HL-60 (cell line): ENCODE measurements at regions not wholly inside any gene's neighbourhood (a gene's known extent, or its start where the extent isn't known, plus 50 kb on each side); places are given as distances from the start of the nearest gene placed in this dataset.

Experiments
- DNase-seq, 2 experiments: peaks; one replicate each; pipeline ENCODE4 v3.0.0-alpha.2; 2010 to 2020; ENCODE audit warnings: low read depth in 1 of 2, low spot score in 1 of 2
- H3K27ac ChIP-seq: fragments of 250-450 bp; sonication (Bioruptor Pico); replicated peaks from 2 replicates; pipeline ENCODE4 v1.5.1; 2020; ENCODE audit warnings: mild to moderate bottlenecking, moderate library complexity
- H3K27me3 ChIP-seq: fragments of 250-450 bp; sonication (Bioruptor Pico); 2 replicates; pipeline ENCODE4 v1.5.1; 2021; ENCODE audit warnings: mild to moderate bottlenecking, moderate library complexity; ENCODE audit not compliant: insufficient read depth, poor library complexity, severe bottlenecking
- H3K4me3 ChIP-seq: replicated peaks from 2 replicates; pipeline ENCODE4 v1.5.1; 2011; ENCODE audit warnings: mild to moderate bottlenecking, control low read depth, low read length; ENCODE audit not compliant: insufficient read depth
- GABPA ChIP-seq: IDR thresholded peaks from 2 replicates; pipeline ENCODE4 v1.6.1; 2012; ENCODE audit warnings: low read depth
- POLR2AphosphoS5 ChIP-seq: IDR thresholded peaks from 2 replicates; pipeline ENCODE4 v1.6.1; 2012; ENCODE audit warnings: low read depth
- REST ChIP-seq: IDR thresholded peaks from 2 replicates; pipeline ENCODE4 v1.6.1; 2012; ENCODE audit warnings: low read depth; ENCODE audit not compliant: insufficient replicate concordance
- SPI1 ChIP-seq: IDR thresholded peaks from 2 replicates; pipeline ENCODE4 v1.6.1; 2012; ENCODE audit warnings: low read depth, mild to moderate bottlenecking, borderline replicate concordance
- TF ChIP-seq, protein P1 (sequence below): IDR thresholded peaks from one replicate; pipeline ENCODE4 v1.5.1; 2011; ENCODE audit warnings: low read length, control low read depth, inconsistent platforms; ENCODE audit not compliant: insufficient read depth

DNA sequence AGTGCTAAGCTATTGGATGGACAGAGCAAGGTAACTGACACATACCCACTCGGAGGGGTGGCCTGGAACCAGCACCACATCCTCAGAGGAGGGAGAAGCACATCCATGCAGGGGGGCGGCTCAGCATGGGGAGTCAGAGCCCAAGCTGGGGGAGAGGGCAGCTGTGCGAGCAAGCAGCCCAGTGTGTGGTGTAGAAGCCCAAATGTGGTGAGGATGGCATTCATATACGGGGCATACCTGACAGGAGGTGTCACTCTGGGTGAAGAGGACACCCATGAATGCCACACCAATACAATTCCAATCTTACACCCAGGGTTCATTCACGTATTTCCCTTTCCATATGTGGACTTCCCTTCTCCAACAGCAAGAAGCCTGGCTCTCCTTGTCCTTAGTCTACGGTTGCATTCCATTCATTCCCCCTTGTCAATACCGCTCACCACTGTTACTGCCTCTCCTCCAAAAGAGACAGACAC, 58.7 kb upstream of the ACAN start:
- Histone ChIP-seq H3K4me3 (no peak overlapping the region), H3K27ac (no peak overlapping the region), H3K27me3 (no peaks in the 10 kb centered on the region)
- DNase-seq = no peak
- TF ChIP-seq POLR2AphosphoS5 (no peak), GABPA (no peak), REST (no peak), SPI1 (no peak)
- TF ChIP-seq, protein P1, sequence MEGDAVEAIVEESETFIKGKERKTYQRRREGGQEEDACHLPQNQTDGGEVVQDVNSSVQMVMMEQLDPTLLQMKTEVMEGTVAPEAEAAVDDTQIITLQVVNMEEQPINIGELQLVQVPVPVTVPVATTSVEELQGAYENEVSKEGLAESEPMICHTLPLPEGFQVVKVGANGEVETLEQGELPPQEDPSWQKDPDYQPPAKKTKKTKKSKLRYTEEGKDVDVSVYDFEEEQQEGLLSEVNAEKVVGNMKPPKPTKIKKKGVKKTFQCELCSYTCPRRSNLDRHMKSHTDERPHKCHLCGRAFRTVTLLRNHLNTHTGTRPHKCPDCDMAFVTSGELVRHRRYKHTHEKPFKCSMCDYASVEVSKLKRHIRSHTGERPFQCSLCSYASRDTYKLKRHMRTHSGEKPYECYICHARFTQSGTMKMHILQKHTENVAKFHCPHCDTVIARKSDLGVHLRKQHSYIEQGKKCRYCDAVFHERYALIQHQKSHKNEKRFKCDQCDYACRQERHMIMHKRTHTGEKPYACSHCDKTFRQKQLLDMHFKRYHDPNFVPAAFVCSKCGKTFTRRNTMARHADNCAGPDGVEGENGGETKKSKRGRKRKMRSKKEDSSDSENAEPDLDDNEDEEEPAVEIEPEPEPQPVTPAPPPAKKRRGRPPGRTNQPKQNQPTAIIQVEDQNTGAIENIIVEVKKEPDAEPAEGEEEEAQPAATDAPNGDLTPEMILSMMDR = no peak

DNA sequence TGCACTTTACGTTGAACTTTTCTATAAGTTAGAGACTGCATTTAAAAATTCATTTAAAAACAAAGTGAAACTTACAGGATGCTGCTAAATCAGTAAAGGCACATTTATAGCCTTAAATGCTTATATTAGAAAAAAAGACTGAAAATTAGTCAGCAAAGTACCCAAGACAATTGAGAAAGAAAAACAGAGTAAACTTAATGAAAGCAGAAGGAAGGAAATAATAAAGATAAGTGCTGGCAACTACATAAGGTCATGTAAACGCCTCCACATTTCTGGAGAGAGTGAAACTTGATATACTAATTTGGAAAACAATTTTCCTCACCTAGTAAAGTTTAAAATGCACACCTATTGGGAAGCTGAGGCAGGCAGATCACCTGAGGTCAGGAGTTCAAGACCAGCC, 58.2 kb upstream of the ACAN start:
- Histone ChIP-seq H3K27me3 (no peaks in the 10 kb centered on the region), H3K4me3 (no peak overlapping the region), H3K27ac (no peak overlapping the region)
- no peak for DNase-seq
- no peak for TF ChIP-seq REST
- no peak for TF ChIP-seq GABPA
- no peak for TF ChIP-seq POLR2AphosphoS5
- TF ChIP-seq SPI1 = no peak
- TF ChIP-seq, protein P1 = no peak

DNA sequence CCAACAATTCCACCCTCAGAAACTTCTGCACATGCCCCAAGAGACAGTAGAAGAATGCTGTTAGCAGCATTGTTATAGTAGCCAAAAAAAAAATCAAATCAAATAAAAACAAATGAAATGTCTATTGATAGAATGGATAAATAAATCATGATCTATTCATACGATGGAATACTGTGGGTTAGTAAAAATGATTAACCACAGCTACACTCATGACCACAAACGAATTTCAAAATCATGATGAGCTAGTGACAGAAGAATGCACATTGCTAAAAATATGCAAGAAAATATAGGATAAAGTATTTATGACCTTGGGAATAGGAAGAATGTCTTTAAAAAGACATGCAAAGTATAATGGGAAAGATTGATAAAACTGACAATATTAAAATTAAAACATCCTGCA, 57.5 kb upstream of the ACAN start:
- Histone ChIP-seq H3K4me3 (no peak overlapping the region), H3K27me3 (no peaks in the 10 kb centered on the region), H3K27ac (no peak overlapping the region)
- TF ChIP-seq POLR2AphosphoS5 = no peak
- no peak for TF ChIP-seq SPI1
- DNase-seq = no peak

DNA sequence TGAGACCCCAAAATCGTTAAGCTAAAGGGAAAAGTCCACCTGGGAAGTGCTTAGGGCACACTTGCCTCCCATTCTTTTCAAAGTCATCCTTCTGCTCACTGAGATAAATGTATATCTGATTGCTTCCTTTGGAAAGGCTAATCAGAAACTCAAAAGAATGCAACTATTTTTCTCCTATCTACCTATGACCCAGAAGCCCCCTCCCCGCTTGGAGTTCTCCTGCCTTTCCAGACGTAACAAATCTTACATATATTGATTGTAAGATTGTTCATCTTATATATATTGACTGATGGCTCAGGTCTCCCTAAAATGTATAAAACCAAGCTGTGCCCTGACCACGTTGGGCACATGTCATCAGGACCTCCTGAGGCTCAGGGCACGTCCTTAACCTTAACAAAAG, 56.8 kb upstream of the ACAN start:
- no peak overlapping the region for H3K4me3 ChIP-seq

More for the DNA sequence above, 56.8 kb upstream of the ACAN start:
- TF ChIP-seq REST = no peak
- TF ChIP-seq GABPA = no peak
- TF ChIP-seq SPI1 = no peak
- TF ChIP-seq, protein P1 = no peak
- no peak for TF ChIP-seq POLR2AphosphoS5
- no peak for DNase-seq
- Histone ChIP-seq H3K27me3 (no peaks in the 10 kb centered on the region), H3K27ac (no peak overlapping the region)
